ENCODE measurements at regions not wholly inside any gene's neighbourhood (a gene's known extent, or its start where the extent isn't known, plus 50 kb on each side); places are given as distances from the start of the nearest gene placed in this dataset.

DNA sequence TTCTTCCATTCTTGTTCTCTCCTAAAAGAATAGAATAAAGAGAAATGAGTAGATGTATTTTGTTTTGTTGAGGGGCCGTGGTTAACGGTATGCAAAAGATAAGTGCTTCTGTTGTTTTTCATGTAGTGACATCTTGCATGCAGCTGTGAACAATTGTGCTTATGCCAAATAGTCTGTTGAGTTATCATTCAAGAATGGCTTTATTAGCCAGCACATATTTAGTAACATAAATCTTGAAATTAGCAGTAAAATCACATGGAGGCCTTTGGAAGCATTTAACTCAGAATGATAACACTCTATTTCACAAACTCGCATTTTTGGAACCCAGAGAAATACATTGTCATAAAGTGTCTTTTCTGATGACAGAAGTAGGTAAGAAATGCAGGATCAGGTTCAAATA, 1772.0 kb upstream of the FLRT2 start:
- Histone ChIP-seq H3K36me3 (no peaks in the 10 kb centered on the region), H3K27ac (no peak overlapping the region), H3K27me3 (replicated peaks) (no peaks in the 10 kb centered on the region), H3K4me3 (no peak overlapping the region), H3K9me3 (replicated peaks) (no peaks in the 10 kb centered on the region; the same call in 1 of the 2 replicates), H3K4me1 (replicated peaks) (no peaks in the 10 kb centered on the region)
- no peak for DNase-seq (ENCODE audit: low read depth in 1 of 2, low spot score in 2 of 2)

DNA sequence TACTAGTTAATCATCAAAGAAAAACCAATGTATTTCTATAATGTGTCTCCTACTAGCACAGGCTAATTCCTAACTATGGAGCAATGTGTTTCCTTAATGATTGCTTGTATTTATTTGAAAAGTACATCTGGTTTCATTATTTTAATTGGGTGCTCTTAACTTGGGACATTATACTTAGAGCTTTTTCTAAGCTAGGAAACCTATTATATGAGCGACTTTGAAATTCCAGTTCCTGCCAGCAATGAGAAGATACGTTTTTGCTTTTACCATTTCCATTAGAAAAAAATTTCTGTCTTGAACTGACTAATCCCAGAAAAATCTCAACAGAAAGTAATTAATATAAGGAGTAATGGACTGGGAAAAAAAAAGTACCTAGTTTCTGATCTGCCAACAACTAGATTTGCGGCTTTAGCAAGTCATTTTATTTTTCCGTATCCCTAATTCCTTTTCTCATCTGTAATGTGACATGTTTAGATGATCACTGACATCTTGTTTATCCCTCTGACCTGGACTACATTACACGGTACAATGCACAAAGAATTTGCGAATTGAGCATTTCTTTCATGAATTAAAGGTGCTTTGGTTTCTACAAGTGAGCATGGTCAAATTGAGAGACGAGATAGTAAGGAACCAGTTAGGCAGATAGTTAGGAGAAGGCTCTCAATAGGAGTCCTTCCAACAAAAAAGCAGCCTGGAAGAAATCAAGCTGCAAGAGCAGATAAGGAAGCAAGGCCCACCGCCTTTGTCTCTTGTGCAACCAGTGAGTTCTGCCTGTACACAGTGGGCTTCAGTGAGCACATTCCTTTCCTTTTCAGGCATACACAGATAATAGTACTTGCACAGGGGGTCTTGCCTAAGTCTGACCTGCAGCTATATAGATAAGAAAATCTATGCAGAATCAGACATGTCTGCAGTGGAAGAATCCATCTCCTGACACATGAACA, 1765.0 kb upstream of the FLRT2 start:
- Histone ChIP-seq H3K4me3 (no peak overlapping the region), H3K27me3 (replicated peaks) (no peaks in the 10 kb centered on the region), H3K27ac (no peak overlapping the region), H3K4me1 (replicated peaks) (no peaks in the 10 kb centered on the region), H3K9me3 (replicated peaks) (no peaks in the 10 kb centered on the region), H3K36me3 (no peaks in the 10 kb centered on the region)
- DNase-seq (ENCODE audit: low read depth in 1 of 2, low spot score in 2 of 2) = no peak

DNA sequence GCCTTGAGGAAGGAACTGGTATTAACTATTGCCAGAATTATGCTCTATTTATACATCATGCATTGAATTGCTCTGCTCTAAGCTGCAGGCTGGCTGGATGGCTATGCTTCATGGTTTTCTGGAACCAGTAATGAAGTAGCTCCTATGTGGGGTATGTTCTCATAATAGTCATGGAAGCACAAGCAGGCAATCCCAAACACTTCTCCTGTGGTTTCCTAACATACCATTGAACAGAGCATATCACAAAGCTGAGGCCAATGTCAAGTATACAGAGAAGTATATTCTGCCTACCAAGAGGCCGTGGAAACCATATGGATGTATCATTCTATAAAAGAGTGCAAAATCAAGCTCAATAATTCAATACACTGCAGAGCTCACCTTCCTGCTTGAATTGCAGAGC, 1752.4 kb upstream of the FLRT2 start:
- DNase-seq (ENCODE audit: low read depth in 1 of 2, low spot score in 2 of 2) = no peak
- H3K27ac ChIP-seq = no peak overlapping the region
- no peaks in the 10 kb centered on the region for H3K36me3 ChIP-seq
- no peaks in the 10 kb centered on the region for H3K27me3 ChIP-seq (replicated peaks)
- no peak overlapping the region for H3K4me3 ChIP-seq
- H3K9me3 ChIP-seq (replicated peaks) = no peaks in the 10 kb centered on the region
- H3K4me1 ChIP-seq (replicated peaks) = no peaks in the 10 kb centered on the region

DNA sequence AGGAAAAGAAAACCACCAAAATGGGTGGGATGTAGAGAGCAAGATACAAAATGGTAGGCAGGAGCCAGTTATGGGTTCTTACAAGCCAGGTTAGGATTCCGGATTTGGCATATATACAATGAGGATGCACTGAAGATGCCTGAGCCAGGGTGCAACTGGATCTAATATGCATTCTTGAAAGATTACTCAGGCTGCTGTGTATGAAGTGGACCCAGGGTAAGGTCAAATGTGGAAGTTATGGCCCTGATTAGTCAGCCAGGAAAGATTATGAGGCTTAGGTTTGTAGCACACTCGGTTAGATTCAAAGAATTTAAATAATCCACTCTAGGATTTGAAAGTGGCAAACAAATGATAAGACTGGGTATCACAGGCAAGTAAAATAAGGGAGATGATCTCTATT, 1750.7 kb upstream of the FLRT2 start:
- Histone ChIP-seq H3K27me3 (replicated peaks) (no peaks in the 10 kb centered on the region), H3K4me3 (no peak overlapping the region), H3K36me3 (no peaks in the 10 kb centered on the region), H3K9me3 (replicated peaks) (no peaks in the 10 kb centered on the region), H3K4me1 (replicated peaks) (no peaks in the 10 kb centered on the region), H3K27ac (no peak overlapping the region)
- DNase-seq (ENCODE audit: low read depth in 1 of 2, low spot score in 2 of 2) = no peak

DNA sequence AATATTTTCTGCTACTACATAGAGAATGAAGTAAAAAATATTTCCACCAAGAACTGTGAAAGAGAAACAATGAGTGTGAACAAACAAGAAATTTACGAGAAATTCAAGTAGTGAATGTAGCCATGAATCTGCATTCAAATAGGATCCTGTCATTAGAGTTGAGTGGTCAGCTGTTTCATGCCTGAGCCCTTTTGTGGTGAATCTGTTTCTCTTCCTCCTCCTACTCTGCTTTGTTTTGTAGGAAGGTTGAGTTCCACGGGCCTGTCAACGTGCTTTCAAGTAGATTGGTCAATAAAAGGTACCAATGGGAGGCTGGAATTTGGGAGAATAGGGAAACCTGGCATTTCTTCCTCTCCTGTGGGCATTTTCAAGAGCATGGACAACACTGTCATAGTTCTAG, 1749.6 kb upstream of the FLRT2 start:
- Histone ChIP-seq H3K4me1 (replicated peaks) (no peaks in the 10 kb centered on the region), H3K4me3 (no peak overlapping the region), H3K27me3 (replicated peaks) (no peaks in the 10 kb centered on the region), H3K9me3 (replicated peaks) (no peaks in the 10 kb centered on the region), H3K27ac (no peak overlapping the region), H3K36me3 (no peaks in the 10 kb centered on the region)
- DNase-seq (ENCODE audit: low read depth in 1 of 2, low spot score in 2 of 2) = no peak

DNA sequence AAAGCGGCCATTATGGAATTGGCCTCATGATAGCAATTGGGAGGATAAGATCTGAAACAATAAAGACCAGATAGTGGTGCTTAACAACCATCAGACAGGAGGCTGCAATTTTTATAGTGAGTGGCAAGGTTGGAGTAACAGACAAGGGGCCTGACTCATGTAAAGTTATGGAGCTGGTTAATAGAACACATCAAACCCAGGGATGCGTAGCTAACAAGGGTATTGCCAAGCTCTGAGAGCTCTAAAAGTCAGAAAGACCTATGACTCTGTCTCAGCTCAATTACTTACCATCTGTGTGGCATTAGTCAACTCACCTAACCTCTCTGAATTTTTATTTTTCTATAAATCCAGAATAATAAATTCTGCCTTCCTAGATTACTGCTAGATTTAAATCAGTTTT, 1731.5 kb upstream of the FLRT2 start:
- H3K27me3 ChIP-seq (replicated peaks) = no peaks in the 10 kb centered on the region
- no peaks in the 10 kb centered on the region for H3K36me3 ChIP-seq
- no peak overlapping the region for H3K4me3 ChIP-seq
- H3K27ac ChIP-seq = no peak overlapping the region
- H3K4me1 ChIP-seq (replicated peaks) = no peaks in the 10 kb centered on the region
- H3K9me3 ChIP-seq (replicated peaks) = no peaks in the 10 kb centered on the region; the same call in 1 of the 2 replicates
- DNase-seq (ENCODE audit: low read depth in 1 of 2, low spot score in 2 of 2) = no peak

DNA sequence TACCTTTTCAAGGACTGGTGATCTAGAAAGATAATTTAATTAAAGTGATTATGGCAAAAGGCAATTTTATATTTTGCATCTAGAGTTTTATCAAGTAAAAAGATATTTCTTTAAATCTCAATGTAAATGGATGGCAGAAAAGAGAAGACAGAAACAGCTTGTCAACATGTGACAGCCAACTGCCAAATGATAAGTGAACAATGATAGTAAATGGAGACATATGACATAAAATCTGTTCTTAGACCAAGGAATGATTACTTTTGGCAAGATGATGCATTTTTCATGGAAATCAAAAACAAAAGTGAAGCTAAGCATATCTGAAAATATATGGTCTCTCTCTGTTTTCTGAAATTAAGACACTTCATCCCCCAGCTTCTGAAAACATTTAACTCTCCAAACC, 1730.7 kb upstream of the FLRT2 start:
- no peak for DNase-seq (ENCODE audit: low read depth in 1 of 2, low spot score in 2 of 2)
- Histone ChIP-seq H3K4me1 (replicated peaks) (no peaks in the 10 kb centered on the region), H3K9me3 (replicated peaks) (no peaks in the 10 kb centered on the region), H3K27me3 (replicated peaks) (no peaks in the 10 kb centered on the region), H3K36me3 (no peaks in the 10 kb centered on the region), H3K27ac (no peak overlapping the region), H3K4me3 (no peak overlapping the region)

DNA sequence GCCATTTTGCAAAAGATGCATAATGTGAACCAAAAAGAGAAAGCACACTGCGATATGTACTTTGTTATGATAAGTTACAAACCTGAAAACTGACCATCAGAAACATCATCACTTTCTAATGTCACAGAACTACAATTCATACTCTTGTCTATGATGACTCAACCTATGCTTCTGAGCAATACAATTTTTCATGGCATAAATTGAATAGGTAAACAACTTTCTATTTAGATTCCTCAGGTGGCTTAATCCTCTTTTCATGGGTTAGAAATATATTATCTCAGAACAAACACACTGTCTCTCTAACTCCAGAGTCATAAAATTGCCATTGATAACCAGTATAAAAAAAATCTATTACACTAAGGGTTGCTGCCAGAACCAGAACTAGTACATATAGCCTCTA, 1715.0 kb upstream of the FLRT2 start:
- Histone ChIP-seq H3K36me3 (no peaks in the 10 kb centered on the region), H3K27me3 (replicated peaks) (no peaks in the 10 kb centered on the region), H3K4me3 (no peak overlapping the region), H3K4me1 (replicated peaks) (no peaks in the 10 kb centered on the region), H3K9me3 (replicated peaks) (no peaks in the 10 kb centered on the region), H3K27ac (no peak overlapping the region)
- DNase-seq (ENCODE audit: low read depth in 1 of 2, low spot score in 2 of 2) = no peak

DNA sequence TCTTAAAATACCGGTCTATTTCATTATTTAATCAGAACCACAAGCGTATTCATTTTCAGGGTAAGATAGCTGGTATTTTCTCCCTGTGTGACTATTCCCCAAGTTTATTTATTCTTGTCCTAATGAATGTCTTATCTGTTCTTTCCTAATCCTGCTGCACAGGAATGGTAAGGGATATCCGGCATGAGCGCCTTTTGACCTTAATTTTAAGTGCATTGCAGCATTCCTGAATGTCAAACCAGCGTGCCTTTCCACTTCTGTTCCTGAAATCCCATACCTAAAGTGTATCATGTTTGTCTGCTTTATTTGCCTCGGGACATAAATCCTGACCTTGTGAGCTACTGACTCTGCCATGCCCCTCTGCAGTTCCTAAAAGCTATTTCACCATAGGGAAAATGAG, 1713.2 kb upstream of the FLRT2 start:
- no peak for DNase-seq (ENCODE audit: low read depth in 1 of 2, low spot score in 2 of 2)
- no peaks in the 10 kb centered on the region for H3K9me3 ChIP-seq (replicated peaks)
- no peak overlapping the region for H3K4me3 ChIP-seq
- H3K4me1 ChIP-seq (replicated peaks) = no peaks in the 10 kb centered on the region
- no peaks in the 10 kb centered on the region for H3K27me3 ChIP-seq (replicated peaks)
- no peak overlapping the region for H3K27ac ChIP-seq
- no peaks in the 10 kb centered on the region for H3K36me3 ChIP-seq

DNA sequence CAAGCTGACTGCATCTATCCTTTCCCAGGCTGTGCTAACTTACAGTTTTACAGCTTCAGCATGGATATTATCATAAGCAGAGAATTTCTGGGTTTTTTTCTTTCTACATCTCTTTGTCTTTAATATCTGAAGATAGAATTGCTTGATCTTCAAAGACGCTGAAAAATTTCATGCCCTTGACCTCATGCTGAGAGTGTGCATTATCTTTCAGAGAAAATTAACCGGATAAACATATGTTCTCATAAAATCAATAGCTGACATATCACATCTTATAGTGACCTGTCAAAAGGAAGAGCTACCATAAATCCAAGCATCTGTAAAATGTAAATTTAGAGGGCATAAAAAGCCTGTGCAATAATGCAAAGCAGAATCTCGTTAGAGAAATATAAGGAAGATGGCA, 1704.1 kb upstream of the FLRT2 start:
- H3K4me3 ChIP-seq = no peak overlapping the region
- H3K27me3 ChIP-seq (replicated peaks) = no peaks in the 10 kb centered on the region
- H3K9me3 ChIP-seq (replicated peaks) = no peaks in the 10 kb centered on the region
- no peak for DNase-seq (ENCODE audit: low read depth in 1 of 2, low spot score in 2 of 2)
- H3K27ac ChIP-seq = no peak overlapping the region
- H3K4me1 ChIP-seq (replicated peaks) = no peaks in the 10 kb centered on the region
- H3K36me3 ChIP-seq = no peaks in the 10 kb centered on the region

DNA sequence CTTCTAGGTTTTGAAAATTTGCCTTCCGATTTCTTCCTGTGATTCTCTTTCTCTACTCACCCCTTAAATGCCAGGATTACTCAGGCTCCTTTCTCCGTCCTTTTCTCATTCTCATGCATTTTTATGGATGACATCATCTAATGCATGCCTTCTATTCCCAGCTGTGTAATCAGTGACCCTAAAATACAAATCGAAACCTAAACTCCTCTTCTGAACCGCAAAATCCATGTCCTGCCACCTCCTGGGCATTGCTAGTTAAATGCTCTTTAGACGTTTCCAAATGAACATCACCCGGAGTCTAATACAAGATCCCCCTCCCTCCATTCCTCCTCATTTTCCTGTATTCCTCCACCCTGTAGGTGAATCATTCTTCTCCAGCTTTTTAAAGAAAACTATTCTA, 1703.1 kb upstream of the FLRT2 start:
- Histone ChIP-seq H3K36me3 (no peaks in the 10 kb centered on the region), H3K4me1 (replicated peaks) (no peaks in the 10 kb centered on the region), H3K4me3 (no peak overlapping the region), H3K27ac (no peak overlapping the region), H3K27me3 (replicated peaks) (no peaks in the 10 kb centered on the region), H3K9me3 (replicated peaks) (no peaks in the 10 kb centered on the region)
- DNase-seq (ENCODE audit: low read depth in 1 of 2, low spot score in 2 of 2) = no peak

DNA sequence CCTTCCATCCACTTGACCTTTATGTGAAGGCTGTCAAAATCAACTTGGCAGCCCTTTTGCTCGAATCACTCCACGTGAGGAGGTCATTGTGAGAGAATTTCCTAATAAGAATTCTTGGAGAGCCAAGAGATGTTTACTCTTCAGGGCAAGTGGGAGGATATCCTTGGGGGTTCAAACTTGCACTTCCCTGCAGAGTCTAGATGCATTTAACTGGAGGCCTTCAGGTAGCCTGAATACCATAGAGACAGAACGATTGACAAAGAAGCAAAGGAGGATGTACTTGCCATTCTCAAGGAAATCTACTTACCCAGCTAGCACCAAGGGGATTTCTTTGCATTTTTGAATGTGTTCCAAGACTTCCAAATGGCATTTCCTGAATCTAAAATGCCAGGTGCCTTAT, 1702.6 kb upstream of the FLRT2 start:
- no peak for DNase-seq (ENCODE audit: low read depth in 1 of 2, low spot score in 2 of 2)
- no peaks in the 10 kb centered on the region for H3K9me3 ChIP-seq (replicated peaks)
- no peaks in the 10 kb centered on the region for H3K4me1 ChIP-seq (replicated peaks)
- H3K27ac ChIP-seq = no peak overlapping the region
- H3K27me3 ChIP-seq (replicated peaks) = no peaks in the 10 kb centered on the region
- no peaks in the 10 kb centered on the region for H3K36me3 ChIP-seq
- H3K4me3 ChIP-seq = no peak overlapping the region

DNA sequence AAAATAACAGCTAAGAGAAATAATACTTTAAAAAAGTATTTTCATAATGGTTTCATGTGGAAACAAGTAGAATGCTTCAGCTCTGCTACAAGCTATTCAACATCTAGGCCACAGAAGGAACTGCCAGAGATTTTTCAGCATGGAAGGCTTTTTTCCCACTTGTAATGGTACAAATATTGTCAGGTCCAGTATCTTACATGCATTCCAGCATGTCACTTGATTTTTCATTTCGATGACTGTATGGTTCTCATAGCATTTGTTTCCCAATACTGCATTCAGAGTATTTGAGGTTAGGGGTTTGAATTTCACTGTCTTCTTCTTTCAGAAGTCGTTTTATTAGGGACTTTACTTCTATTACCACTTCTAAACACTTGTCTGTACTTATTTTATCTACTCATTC, 1701.5 kb upstream of the FLRT2 start:
- Histone ChIP-seq H3K4me1 (replicated peaks) (no peaks in the 10 kb centered on the region), H3K36me3 (no peaks in the 10 kb centered on the region), H3K27ac (no peak overlapping the region), H3K4me3 (no peak overlapping the region), H3K9me3 (replicated peaks) (no peaks in the 10 kb centered on the region), H3K27me3 (replicated peaks) (no peaks in the 10 kb centered on the region)
- no peak for DNase-seq (ENCODE audit: low read depth in 1 of 2, low spot score in 2 of 2)

DNA sequence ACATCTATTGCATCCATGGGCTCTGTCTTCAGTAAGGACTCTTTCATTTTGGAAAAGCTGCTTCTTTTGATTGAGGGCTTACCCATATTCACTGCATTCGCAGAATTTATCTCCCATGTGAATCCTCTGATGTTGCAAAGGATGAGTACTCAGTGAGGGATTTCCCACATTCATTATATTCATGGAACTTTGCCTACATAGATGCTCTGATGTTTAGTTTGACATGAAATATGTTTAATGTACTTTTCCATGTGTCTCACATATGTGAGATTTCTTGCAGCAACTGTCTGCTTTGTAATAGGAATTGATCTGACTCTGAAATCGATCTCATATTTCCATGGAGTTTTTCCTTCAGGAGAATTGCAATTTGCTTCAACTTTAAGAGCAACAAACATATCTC, 1699.6 kb upstream of the FLRT2 start:
- Histone ChIP-seq H3K4me1 (replicated peaks) (no peaks in the 10 kb centered on the region), H3K27me3 (replicated peaks) (no peaks in the 10 kb centered on the region), H3K36me3 (no peaks in the 10 kb centered on the region), H3K4me3 (no peak overlapping the region), H3K9me3 (replicated peaks) (no peaks in the 10 kb centered on the region), H3K27ac (no peak overlapping the region)
- DNase-seq (ENCODE audit: low read depth in 1 of 2, low spot score in 2 of 2) = no peak

DNA sequence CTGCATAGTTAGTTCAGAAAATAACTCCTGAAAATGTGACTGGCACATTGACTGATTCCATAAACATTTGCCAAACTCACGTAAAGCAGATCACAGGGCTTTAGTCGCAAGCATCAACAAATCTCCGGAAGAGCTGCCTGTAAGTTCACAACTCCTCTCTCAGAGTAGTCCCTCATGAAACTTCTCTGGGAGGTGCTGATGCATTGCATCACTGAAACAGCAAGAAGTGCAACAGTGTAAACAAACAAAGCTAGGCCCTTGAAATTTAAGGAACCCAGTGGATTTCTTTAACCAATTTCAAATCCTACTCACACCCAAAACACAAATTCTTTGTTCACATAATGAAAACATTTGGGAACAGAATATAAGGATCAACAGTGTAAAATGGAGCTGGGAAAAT, 1691.7 kb upstream of the FLRT2 start:
- Histone ChIP-seq H3K9me3 (replicated peaks) (no peaks in the 10 kb centered on the region), H3K36me3 (no peaks in the 10 kb centered on the region), H3K27me3 (replicated peaks) (no peaks in the 10 kb centered on the region), H3K27ac (no peak overlapping the region), H3K4me1 (replicated peaks) (no peaks in the 10 kb centered on the region), H3K4me3 (no peak overlapping the region)
- DNase-seq (ENCODE audit: low read depth in 1 of 2, low spot score in 2 of 2) = no peak
